Endothelial cell of umbilical vein (primary cell): ENCODE measurements at regions not wholly inside any gene's neighbourhood (a gene's known extent, or its start where the extent isn't known, plus 50 kb on each side); places are given as distances from the start of the nearest gene placed in this dataset.

Experiments used
- EZH2 ChIP-seq: IDR thresholded peaks from 2 replicates; pipeline ENCODE4 v1.6.1; 2012; ENCODE audit warnings: borderline replicate concordance, low read depth, mild to moderate bottlenecking, moderate library complexity, low read length, inconsistent platforms; ENCODE audit not compliant: severe bottlenecking
- TF ChIP-seq, protein P1 (sequence below), 2 donors: IDR thresholded peaks; 1 replicate in 1 of 2; 2 replicates in 1 of 2; pipeline ENCODE4 v1.5.1; 2011; ENCODE audit warnings: low read length in 2 of 2, mild to moderate bottlenecking in 2 of 2, moderate library complexity in 2 of 2, control low read depth in 1 of 2, inconsistent platforms in 1 of 2, low read depth in 1 of 2; ENCODE audit not compliant: insufficient read depth in 1 of 2; ENCODE audit errors: extremely low read depth in 1 of 2

DNA sequence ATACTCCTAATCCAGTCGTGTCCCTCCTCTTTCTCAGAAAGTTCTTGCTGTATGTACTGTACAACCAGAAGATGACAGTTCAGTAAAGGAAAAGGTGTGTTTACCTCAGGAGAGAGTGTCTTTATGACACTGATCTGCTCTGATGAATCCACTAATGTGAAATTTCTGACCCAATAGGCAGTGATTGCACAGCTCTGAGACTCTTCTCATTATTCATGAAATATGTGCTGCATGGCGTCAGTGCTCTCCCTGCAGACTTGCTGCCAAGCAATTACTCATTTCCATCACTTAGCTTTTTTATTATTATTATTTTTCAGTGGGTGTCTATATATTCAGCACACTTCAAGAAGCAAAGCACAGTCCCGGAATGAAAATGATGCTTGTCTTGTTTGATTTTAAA lies 389.0 kb downstream of the RASEF start:
- no peak for TF ChIP-seq EZH2
- TF ChIP-seq, protein P1, sequence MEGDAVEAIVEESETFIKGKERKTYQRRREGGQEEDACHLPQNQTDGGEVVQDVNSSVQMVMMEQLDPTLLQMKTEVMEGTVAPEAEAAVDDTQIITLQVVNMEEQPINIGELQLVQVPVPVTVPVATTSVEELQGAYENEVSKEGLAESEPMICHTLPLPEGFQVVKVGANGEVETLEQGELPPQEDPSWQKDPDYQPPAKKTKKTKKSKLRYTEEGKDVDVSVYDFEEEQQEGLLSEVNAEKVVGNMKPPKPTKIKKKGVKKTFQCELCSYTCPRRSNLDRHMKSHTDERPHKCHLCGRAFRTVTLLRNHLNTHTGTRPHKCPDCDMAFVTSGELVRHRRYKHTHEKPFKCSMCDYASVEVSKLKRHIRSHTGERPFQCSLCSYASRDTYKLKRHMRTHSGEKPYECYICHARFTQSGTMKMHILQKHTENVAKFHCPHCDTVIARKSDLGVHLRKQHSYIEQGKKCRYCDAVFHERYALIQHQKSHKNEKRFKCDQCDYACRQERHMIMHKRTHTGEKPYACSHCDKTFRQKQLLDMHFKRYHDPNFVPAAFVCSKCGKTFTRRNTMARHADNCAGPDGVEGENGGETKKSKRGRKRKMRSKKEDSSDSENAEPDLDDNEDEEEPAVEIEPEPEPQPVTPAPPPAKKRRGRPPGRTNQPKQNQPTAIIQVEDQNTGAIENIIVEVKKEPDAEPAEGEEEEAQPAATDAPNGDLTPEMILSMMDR (IDR thresholded peaks at IDR 0.05; ENCODE audit: extremely low read depth in 1 of 2, insufficient read depth in 1 of 2, low read depth in 1 of 2, low read length in 2 of 2): no peak
